Right atrium auricular region (tissue), 2 donors: ENCODE measurements at regions not wholly inside any gene's neighbourhood (a gene's known extent, or its start where the extent isn't known, plus 50 kb on each side); places are given as distances from the start of the nearest gene placed in this dataset.

Source experiments
- DNase-seq: peaks from one replicate; pipeline ENCODE4 v3.0.0-alpha.2; 2019; ENCODE audit warnings: low spot score
- H3K27ac ChIP-seq, 2 donors: fragments of 200-600 bp; sonication (generic); 1 replicate in 1 of 2; 2 replicates in 1 of 2; pipeline ENCODE4 v1.5.1; 2016 to 2019
- H3K27me3 ChIP-seq, 2 donors: fragments of 200-600 bp; sonication (generic); one replicate each; pipeline versions ENCODE4 v1.5.1 to v1.6.0; 2017 to 2019
- H3K36me3 ChIP-seq: fragments of 200-600 bp; sonication (generic); one replicate; pipeline ENCODE4 v1.5.1; 2016
- H3K4me1 ChIP-seq, 2 donors: fragments of 200-600 bp; sonication (generic); one replicate each; pipeline versions ENCODE4 v1.5.1 to v1.6.0; 2017 to 2019
- H3K4me3 ChIP-seq, 2 donors: fragments of 200-600 bp; sonication (generic); 1 replicate in 1 of 2; 2 replicates in 1 of 2; pipeline ENCODE4 v1.5.1; 2017 to 2019; ENCODE audit warnings: mild to moderate bottlenecking in 1 of 2, moderate library complexity in 1 of 2
- H3K9me3 ChIP-seq, 2 donors: fragments of 200-600 bp; sonication (generic); one replicate each; pipeline ENCODE4 v1.5.1; 2019
- CTCF ChIP-seq, 2 donors: fragments of 200-600 bp; sonication (generic); IDR thresholded peaks; one replicate each; pipeline ENCODE4 v1.5.1; 2019; ENCODE audit warnings: antibody characterized with exemption in 2 of 2

DNA sequence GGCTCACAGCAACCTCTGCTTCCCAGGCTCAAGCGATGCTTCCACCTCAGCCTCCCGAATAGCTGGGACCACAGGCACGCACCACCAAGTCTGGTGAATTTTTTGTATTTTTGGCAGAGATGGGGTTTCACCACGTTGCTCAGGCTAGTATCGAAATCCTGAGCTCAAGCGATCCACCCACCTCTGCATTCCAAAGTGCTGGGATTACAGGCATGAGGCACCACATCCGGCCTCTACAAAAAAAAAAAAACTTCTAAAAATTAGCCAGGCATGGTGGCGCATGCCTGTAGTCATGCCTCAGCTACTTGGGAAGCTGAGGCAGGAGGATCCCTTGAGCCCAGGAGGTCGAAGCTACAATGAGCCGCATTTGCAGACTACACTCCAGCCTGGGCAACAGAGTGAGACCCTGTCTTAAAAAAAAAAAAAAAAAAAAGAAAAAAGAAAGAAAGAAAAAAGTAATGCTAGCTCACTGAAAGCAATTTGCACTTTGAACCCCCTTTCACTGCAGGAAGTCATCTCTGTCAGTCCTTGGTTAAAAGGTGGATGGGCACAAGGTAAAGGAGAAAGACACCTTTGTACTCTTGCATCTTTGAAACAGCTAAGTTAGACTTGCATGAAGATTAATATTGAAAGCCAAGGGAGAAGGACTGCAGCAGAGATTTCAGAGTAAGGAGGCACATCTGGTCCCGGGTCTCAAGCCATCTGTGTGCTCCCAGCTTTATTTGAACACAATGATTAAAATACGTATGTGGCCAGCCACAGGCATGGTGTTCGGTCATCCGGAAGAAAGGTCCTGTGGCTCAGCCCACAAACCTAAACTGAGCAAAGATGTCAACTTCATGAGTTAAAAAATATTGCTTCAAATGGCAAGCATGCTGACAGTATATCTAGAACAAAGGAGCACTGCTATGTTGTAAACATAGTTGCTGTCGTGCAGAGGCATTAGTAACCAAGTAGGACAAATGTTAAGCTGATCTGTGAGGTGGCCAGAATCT lies 103.8 kb upstream of the HMGA2 start:
- H3K4me3 ChIP-seq = no peak overlapping the region
- no peak overlapping the region for H3K27ac ChIP-seq
- DNase-seq = no peak
- no peaks in the 10 kb centered on the region for H3K4me1 ChIP-seq
- H3K9me3 ChIP-seq = no peaks in the 10 kb centered on the region
- H3K27me3 ChIP-seq = no peaks in the 10 kb centered on the region
- no peak for TF ChIP-seq CTCF (IDR thresholded peaks at IDR 0.05)
- H3K36me3 ChIP-seq = no peaks in the 10 kb centered on the region

GRCh38 chr12:65721541-65722190 lies 102.6 kb upstream of the HMGA2 start:
- Histone ChIP-seq H3K9me3 (no peaks in the 10 kb centered on the region), H3K4me1 (no peaks in the 10 kb centered on the region), H3K4me3 (no peak overlapping the region), H3K27ac (no peak overlapping the region), H3K27me3 (no peaks in the 10 kb centered on the region), H3K36me3 (no peaks in the 10 kb centered on the region)
- no peak for TF ChIP-seq CTCF (IDR thresholded peaks at IDR 0.05)
- DNase-seq = no peak

- no peak for DNase-seq
- peaks cover 8 to 16% of the 10 kb centered on the region in 2 donors for H3K27me3 ChIP-seq
- peaks cover 0 to 10% of the 10 kb centered on the region in 2 donors for H3K4me1 ChIP-seq
These were observed 98.9 kb upstream of the HMGA2 start for GRCh38 chr12:65725376-65725775.

GRCh38 chr12:65728455-65728847 lies 95.8 kb upstream of the HMGA2 start:
- Histone ChIP-seq H3K27me3 (peaks cover 8 to 16% of the 10 kb centered on the region in 2 donors), H3K4me1 (peaks cover 0 to 10% of the 10 kb centered on the region in 2 donors), H3K9me3 (no peaks in the 10 kb centered on the region), H3K36me3 (no peaks in the 10 kb centered on the region), H3K4me3 (no peak overlapping the region), H3K27ac (no peak overlapping the region)
- no peak for DNase-seq
- TF ChIP-seq CTCF (IDR thresholded peaks at IDR 0.05) = no peak

More at GRCh38 chr12:65725376-65725775, 98.9 kb upstream of the HMGA2 start:
- Histone ChIP-seq H3K27ac (no peak overlapping the region), H3K36me3 (no peaks in the 10 kb centered on the region), H3K9me3 (no peaks in the 10 kb centered on the region), H3K4me3 (no peak overlapping the region)
- no peak for TF ChIP-seq CTCF (IDR thresholded peaks at IDR 0.05)

- Histone ChIP-seq H3K4me3 (no peak overlapping the region), H3K27ac (no peak overlapping the region), H3K36me3 (no peaks in the 10 kb centered on the region), H3K4me1 (peaks cover 0 to 10% of the 10 kb centered on the region in 2 donors), H3K27me3 (peaks cover 8 to 16% of the 10 kb centered on the region in 2 donors), H3K9me3 (no peaks in the 10 kb centered on the region)
- no peak for TF ChIP-seq CTCF (IDR thresholded peaks at IDR 0.05)
- no peak for DNase-seq
These were observed 95.2 kb upstream of the HMGA2 start for GRCh38 chr12:65728848-65729793.
